ENCODE measurements at regions not wholly inside any gene's neighbourhood (a gene's known extent, or its start where the extent isn't known, plus 50 kb on each side); places are given as distances from the start of the nearest gene placed in this dataset.

DNA sequence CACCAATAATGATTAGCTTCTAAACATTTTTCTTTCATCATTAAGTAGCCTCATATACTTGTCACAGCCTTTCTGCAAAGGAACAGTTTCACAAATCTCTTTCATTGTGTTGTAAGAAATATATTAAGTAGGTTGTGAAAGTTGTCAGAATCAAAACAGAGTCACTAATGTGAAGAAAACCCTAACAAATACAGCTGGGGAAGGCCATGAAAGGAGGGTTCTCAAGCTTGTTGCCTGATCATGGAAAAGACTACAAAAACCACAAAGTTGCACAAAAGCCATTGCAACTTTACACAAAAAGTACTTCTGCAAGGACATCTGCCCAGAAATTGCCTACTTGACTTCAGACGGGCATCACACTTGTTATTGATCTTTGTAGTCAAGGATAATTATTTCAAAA is 216.1 kb downstream of the ALDH8A1 start (continued):
- TF ChIP-seq, protein P1, sequence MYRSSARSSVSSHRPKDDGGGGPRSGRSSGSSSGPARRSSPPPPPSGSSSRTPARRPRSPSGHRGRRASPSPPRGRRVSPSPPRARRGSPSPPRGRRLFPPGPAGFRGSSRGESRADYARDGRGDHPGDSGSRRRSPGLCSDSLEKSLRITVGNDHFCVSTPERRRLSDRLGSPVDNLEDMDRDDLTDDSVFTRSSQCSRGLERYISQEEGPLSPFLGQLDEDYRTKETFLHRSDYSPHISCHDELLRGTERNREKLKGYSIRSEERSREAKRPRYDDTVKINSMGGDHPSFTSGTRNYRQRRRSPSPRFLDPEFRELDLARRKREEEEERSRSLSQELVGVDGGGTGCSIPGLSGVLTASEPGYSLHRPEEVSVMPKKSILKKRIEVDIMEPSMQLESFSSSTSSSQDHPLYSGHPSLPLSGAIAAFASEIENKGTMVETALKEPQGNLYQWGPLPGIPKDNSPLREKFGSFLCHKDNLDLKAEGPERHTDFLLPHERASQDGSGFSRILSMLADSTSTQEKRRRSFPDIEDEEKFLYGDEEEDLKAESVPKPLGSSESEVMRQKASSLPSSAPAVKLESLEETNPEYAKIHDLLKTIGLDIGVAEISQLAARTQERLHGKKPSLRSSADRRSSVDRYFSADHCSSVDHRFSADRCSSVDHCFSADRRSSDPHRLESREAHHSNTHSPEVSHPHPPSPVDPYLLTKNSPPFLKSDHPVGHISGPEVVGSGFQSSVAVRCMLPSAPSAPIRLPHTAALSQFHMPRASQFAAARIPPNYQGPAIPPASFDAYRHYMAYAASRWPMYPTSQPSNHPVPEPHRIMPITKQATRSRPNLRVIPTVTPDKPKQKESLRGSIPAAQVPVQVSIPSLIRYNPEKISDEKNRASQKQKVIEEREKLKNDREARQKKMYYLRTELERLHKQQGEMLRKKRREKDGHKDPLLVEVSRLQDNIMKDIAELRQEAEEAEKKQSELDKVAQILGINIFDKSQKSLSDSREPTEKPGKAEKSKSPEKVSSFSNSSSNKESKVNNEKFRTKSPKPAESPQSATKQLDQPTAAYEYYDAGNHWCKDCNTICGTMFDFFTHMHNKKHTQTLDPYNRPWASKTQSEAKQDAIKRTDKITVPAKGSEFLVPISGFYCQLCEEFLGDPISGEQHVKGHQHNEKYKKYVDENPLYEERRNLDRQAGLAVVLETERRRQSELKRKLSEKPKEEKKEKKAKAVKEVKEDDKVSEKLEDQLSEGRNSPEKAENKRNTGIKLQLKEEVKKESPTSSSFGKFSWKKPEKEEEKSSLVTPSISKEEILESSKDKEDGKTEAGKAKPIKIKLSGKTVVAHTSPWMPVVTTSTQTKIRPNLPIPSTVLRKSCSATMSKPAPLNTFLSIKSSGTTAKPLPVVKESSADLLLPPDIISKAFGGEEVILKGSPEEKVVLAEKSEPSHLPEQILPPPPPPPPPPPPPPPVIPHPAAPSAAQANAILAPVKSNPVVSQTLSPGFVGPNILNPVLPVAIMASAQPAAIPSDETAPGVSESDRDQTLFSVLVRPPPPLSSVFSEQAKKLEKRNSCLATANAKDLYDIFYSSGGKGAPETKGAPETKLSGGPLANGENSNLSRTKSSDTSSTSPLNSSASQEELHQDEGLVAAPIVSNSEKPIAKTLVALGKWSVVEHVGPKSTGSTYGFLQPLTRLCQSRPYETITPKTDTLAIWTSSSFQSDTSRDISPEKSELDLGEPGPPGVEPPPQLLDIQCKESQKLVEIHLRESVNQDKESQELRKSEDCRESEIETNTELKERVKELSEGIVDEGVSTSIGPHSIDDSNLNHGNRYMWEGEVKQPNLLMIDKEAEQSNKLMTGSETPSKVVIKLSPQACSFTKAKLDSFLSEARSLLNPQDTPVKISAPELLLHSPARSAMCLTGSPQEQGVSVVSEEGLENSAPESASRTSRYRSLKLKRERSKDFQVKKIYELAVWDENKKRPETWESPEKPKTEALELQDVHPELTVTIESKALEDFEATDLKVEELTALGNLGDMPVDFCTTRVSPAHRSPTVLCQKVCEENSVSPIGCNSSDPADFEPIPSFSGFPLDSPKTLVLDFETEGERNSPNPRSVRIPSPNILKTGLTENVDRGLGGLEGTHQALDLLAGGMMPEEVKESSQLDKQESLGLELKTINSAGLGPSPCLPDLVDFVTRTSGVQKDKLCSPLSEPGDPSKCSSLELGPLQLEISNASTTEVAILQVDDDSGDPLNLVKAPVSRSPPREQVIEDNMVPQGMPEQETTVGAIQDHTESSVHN (IDR thresholded peaks at IDR 0.05; ENCODE audit: borderline replicate concordance in 1 of 2, low read depth in 1 of 2), result no peak

DNA sequence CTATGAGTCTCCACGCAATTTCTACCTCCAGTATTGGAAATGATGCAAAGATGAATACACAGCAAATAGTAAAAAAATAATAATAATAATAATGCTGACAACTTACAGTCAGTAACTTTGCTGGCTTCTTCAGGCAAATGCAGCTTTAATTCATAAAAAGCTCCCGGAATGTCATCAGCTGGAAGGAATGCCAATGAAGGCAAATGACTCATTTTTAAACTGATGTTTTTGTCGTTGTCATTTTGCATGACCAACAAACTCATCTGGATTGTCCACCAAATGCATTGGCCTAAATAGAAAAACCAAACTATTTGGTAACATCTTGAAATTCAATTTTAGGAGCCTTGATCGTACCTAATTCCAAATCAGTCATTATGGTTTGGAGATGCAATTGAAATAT is 217.1 kb downstream of the ALDH8A1 start:
- no peak for DNase-seq (ENCODE audit: extremely low read depth in 1 of 4, low spot score in 3 of 4)
- ATAC-seq, result no peak
- BruUV-seq (replicated peaks), result no TSS peak
- Histone ChIP-seq H3K4me1 (replicated peaks in 1 of 2; ENCODE audit: control insufficient read depth in 2 of 2, insufficient read depth in 2 of 2, low read length in 2 of 2) (no peaks in the 10 kb centered on the region), H3K27ac (ENCODE audit: extremely low read depth, low read depth, low read length) (no peak overlapping the region), H3K36me3 (ENCODE audit: control insufficient read depth, insufficient read depth, low read length) (no peaks in the 10 kb centered on the region), H3K4me2 (ENCODE audit: insufficient read depth, low read length) (no peak overlapping the region), H3K79me2 (ENCODE audit: control insufficient read depth, insufficient read depth, low read length) (no peaks in the 10 kb centered on the region), H3K4me3 (no peak overlapping the region), H3K9me3 (replicated peaks; ENCODE audit: control insufficient read depth, insufficient read depth, low read depth, low read length) (no peaks in the 10 kb centered on the region), H4K20me1 (replicated peaks; ENCODE audit: control insufficient read depth, insufficient read depth, low read length) (no peaks in the 10 kb centered on the region), H3K27me3 (ENCODE audit: control insufficient read depth in 2 of 2, insufficient read depth in 2 of 2, low read length in 2 of 2) (peaks cover 10 to 19% of the 10 kb centered on the region in 2 experiments; a peak in 4 of 5 replicates), H3K9me1 (ENCODE audit: control insufficient read depth, insufficient read depth, low read length) (no peaks in the 10 kb centered on the region), H3K9ac (ENCODE audit: insufficient read depth in 1 of 2, low read depth in 2 of 2, low read length in 2 of 2) (no peak overlapping the region), H2AFZ (ENCODE audit: low read depth, low read length) (no peak overlapping the region)
- in situ Hi-C loops (cut with MboI) (no loop called here), intact Hi-C loops (cut with micrococcal nuclease) (no loop called here)
- 0% methylated on average over 4 of the region's 4 CpGs for WGBS (ENCODE audit: insufficient coverage, low coverage, missing lambda C conversion rate)
- no peak for FAIRE-seq
- ChIA-PET POLR2A (no interaction called here), CTCF (ENCODE audit: low intra/inter-chr PET ratio) (no interaction called here)
- TF ChIP-seq, protein P2, sequence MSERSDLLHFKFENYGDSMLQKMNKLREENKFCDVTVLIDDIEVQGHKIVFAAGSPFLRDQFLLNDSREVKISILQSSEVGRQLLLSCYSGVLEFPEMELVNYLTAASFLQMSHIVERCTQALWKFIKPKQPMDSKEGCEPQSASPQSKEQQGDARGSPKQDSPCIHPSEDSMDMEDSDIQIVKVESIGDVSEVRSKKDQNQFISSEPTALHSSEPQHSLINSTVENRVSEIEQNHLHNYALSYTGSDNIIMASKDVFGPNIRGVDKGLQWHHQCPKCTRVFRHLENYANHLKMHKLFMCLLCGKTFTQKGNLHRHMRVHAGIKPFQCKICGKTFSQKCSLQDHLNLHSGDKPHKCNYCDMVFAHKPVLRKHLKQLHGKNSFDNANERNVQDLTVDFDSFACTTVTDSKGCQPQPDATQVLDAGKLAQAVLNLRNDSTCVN (CRISPR knock-in tag; IDR thresholded peaks at IDR 0.05), result no peak
- TF ChIP-seq U2AF1 (optimal IDR thresholded peaks at IDR 0.05; ENCODE audit: low read depth, low read length) (no peak), SMARCB1 (IDR thresholded peaks at IDR 0.05; ENCODE audit: insufficient read length, low read depth) (no peak), ZNF408 (CRISPR knock-in tag; IDR thresholded peaks at IDR 0.05; ENCODE audit: low read depth) (no peak), MIER1 (IDR thresholded peaks at IDR 0.05; ENCODE audit: low read depth) (no peak), ZNF561 (CRISPR knock-in tag; conservative IDR thresholded peaks at IDR 0.05) (no peak), ZBTB1 (CRISPR knock-in tag; IDR thresholded peaks at IDR 0.05; ENCODE audit: borderline replicate concordance, low read depth) (no peak), ZNF212 (CRISPR knock-in tag; IDR thresholded peaks at IDR 0.05) (no peak)
- TF ChIP-seq, protein P3, sequence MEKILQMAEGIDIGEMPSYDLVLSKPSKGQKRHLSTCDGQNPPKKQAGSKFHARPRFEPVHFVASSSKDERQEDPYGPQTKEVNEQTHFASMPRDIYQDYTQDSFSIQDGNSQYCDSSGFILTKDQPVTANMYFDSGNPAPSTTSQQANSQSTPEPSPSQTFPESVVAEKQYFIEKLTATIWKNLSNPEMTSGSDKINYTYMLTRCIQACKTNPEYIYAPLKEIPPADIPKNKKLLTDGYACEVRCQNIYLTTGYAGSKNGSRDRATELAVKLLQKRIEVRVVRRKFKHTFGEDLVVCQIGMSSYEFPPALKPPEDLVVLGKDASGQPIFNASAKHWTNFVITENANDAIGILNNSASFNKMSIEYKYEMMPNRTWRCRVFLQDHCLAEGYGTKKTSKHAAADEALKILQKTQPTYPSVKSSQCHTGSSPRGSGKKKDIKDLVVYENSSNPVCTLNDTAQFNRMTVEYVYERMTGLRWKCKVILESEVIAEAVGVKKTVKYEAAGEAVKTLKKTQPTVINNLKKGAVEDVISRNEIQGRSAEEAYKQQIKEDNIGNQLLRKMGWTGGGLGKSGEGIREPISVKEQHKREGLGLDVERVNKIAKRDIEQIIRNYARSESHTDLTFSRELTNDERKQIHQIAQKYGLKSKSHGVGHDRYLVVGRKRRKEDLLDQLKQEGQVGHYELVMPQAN (IDR thresholded peaks at IDR 0.05; ENCODE audit: borderline replicate concordance), result no peak
